Esophagus muscularis mucosa (tissue), 4 donors: ENCODE measurements at regions not wholly inside any gene's neighbourhood (a gene's known extent, or its start where the extent isn't known, plus 50 kb on each side); places are given as distances from the start of the nearest gene placed in this dataset.

Experiments
- DNase-seq: peaks from one replicate; pipeline ENCODE4 v3.0.0-alpha.2; 2017; ENCODE audit errors: extremely low spot score
- H3K27ac ChIP-seq, 4 donors: fragments of 200-600 bp; sonication (generic); replicated peaks in 1 of 4; 1 replicate in 3 of 4; 2 replicates in 1 of 4; pipeline ENCODE4 v1.5.1; 2016 to 2019; ENCODE audit warnings: mild to moderate bottlenecking in 1 of 4
- H3K27me3 ChIP-seq, 4 donors: fragments of 200-600 bp; sonication (generic); one replicate each; pipeline versions ENCODE4 v1.5.1 to v1.6.0; 2016 to 2019
- H3K36me3 ChIP-seq, 4 donors: fragments of 200-600 bp; sonication (generic); one replicate each; pipeline ENCODE4 v1.5.1; 2016 to 2019
- H3K4me1 ChIP-seq, 4 donors: fragments of 200-600 bp; sonication (generic); one replicate each; pipeline ENCODE4 v1.5.1; 2016 to 2019
- H3K4me3 ChIP-seq, 4 donors: fragments of 200-600 bp; sonication (generic); 1 replicate in 2 of 4; 2 replicates in 2 of 4; pipeline ENCODE4 v1.5.1; 2016 to 2019; ENCODE audit warnings: mild to moderate bottlenecking in 4 of 4, moderate library complexity in 1 of 4
- H3K9me3 ChIP-seq, 4 donors: fragments of 200-600 bp; sonication (generic); 1 replicate in 3 of 4; 2 replicates in 1 of 4; pipeline ENCODE4 v1.5.1; 2016 to 2019
- CTCF ChIP-seq, 3 experiments: fragments of 200-600 bp in 2 of 3; fragments of 450-650 bp in 1 of 3; sonication (generic) in 2 of 3; IDR thresholded peaks; one replicate each; pipeline ENCODE4 v1.5.1; 2017 to 2019; ENCODE audit warnings: antibody characterized with exemption in 3 of 3, mild to moderate bottlenecking in 2 of 3, moderate library complexity in 1 of 3
- EP300 ChIP-seq: sonication (generic); formaldehyde crosslinking; IDR thresholded peaks from one replicate; pipeline ENCODE4 v1.6.1; 2017; ENCODE audit warnings: antibody characterized with exemption
- POLR2A ChIP-seq: fragments of 450-650 bp; IDR thresholded peaks from one replicate; pipeline ENCODE4 v1.6.1; 2017; ENCODE audit warnings: antibody characterized with exemption, moderate library complexity, mild to moderate bottlenecking, low read depth
- POLR2AphosphoS5 ChIP-seq, 2 donors: sonication (generic); formaldehyde crosslinking; IDR thresholded peaks; one replicate each; pipeline ENCODE4 v1.6.1; 2017; ENCODE audit warnings: antibody characterized with exemption in 2 of 2
- WGBS: methylation state at CpG from one replicate; pipeline ENCODE4 v1.1.5; 2018; 5-methylcytosine and 5-hydroxymethylcytosine counted together
- intact Hi-C: fragments of 100-400 bp; cut with DNase I; formaldehyde crosslinking; loops from one replicate; pipeline ENCODE4 v1.15.1; 2023

- whole genome bisulfite sequencing: 50% methylated on average over 10 of the region's 10 CpGs
- Histone ChIP-seq H3K4me3 (no peak overlapping the region), H3K27ac (peak overlapping the region; percentile 64 to 79 (median 74)), H3K27me3 (no peaks in the 10 kb centered on the region), H3K36me3 (no peaks in the 10 kb centered on the region), H3K4me1 (peaks cover 16 to 29% (median 24%) of the 10 kb centered on the region in 4 donors), H3K9me3 (no peaks in the 10 kb centered on the region)
- intact Hi-C loops: loop anchor here (5.0 kb wide), 1 partner anchor 184 kb away; no protein-coding TSS in a partner anchor
- TF ChIP-seq POLR2AphosphoS5 (IDR thresholded peaks at IDR 0.05) (peak; percentile 14 to 45), EP300 (peak; percentile 16), CTCF (IDR thresholded peaks at IDR 0.05) (no peak), POLR2A (no peak)
- no peak for DNase-seq
Observed at GRCh38 chr4:151991001-151991883, 230.4 kb upstream of the GATB start.

GRCh38 chr4:151990201-151990600, 229.4 kb upstream of the GATB start:
- Histone ChIP-seq H3K4me1 (peaks cover 16 to 29% (median 24%) of the 10 kb centered on the region in 4 donors), H3K4me3 (no peak overlapping the region), H3K9me3 (no peaks in the 10 kb centered on the region), H3K36me3 (no peaks in the 10 kb centered on the region), H3K27me3 (no peaks in the 10 kb centered on the region), H3K27ac (peak overlapping the region; percentile 64 to 79 (median 74))
- 43% methylated on average over 4 of the region's 4 CpGs for WGBS
- no peak for DNase-seq
- TF ChIP-seq CTCF (IDR thresholded peaks at IDR 0.05) (no peak), EP300 (no peak)
- intact Hi-C loops: loop anchor here (5.0 kb wide), 1 partner anchor 183 kb away; no protein-coding TSS in a partner anchor

- no peak for TF ChIP-seq EP300
- no peak for TF ChIP-seq CTCF (IDR thresholded peaks at IDR 0.05)
- no peak for TF ChIP-seq POLR2A
- no peak for TF ChIP-seq POLR2AphosphoS5 (IDR thresholded peaks at IDR 0.05)
- H3K9me3 ChIP-seq: no peaks in the 10 kb centered on the region
- DNase-seq: no peak
- WGBS: 87% methylated on average over 2 of the region's 2 CpGs
- intact Hi-C loops: no loop called here
- H3K27ac ChIP-seq: no peak overlapping the region
- no peaks in the 10 kb centered on the region for H3K36me3 ChIP-seq
- no peak overlapping the region for H3K4me3 ChIP-seq
- H3K27me3 ChIP-seq: no peaks in the 10 kb centered on the region
- H3K4me1 ChIP-seq: peaks cover 16 to 34% (median 26%) of the 10 kb centered on the region in 4 donors
Observed at GRCh38 chr4:151988591-151988990, 227.8 kb upstream of the GATB start.

GRCh38 chr4:151987606-151988005, 226.8 kb upstream of the GATB start:
- Histone ChIP-seq H3K4me1 (peaks cover 13 to 34% (median 27%) of the 10 kb centered on the region in 4 donors), H3K4me3 (no peak overlapping the region), H3K27me3 (no peaks in the 10 kb centered on the region), H3K27ac (no peak overlapping the region), H3K36me3 (no peaks in the 10 kb centered on the region), H3K9me3 (no peaks in the 10 kb centered on the region)
- DNase-seq: no peak
- intact Hi-C loops: no loop called here
- 93% methylated on average over 4 of the region's 4 CpGs for WGBS
- no peak for TF ChIP-seq POLR2A
- TF ChIP-seq CTCF (IDR thresholded peaks at IDR 0.05): no peak
- no peak for TF ChIP-seq POLR2AphosphoS5 (IDR thresholded peaks at IDR 0.05)
- TF ChIP-seq EP300: no peak
